ENCODE measurements at regions not wholly inside any gene's neighbourhood (a gene's known extent, or its start where the extent isn't known, plus 50 kb on each side); places are given as distances from the start of the nearest gene placed in this dataset.
A peak's percentile ranks its signal among the peaks of the same experiment; 100 is the strongest.

- H3K4me3 ChIP-seq (ENCODE audit: low read length) = no peak overlapping the region
- DNase-seq (ENCODE audit: low read depth) = peak; percentile 67
- TF ChIP-seq CTCF (conservative IDR thresholded peaks at IDR 0.05; ENCODE audit: low read depth, low read length) = no peak
Measured at GRCh38 chr15:96066852-96067495, 263.5 kb upstream of the NR2F2 start.

- TF ChIP-seq CTCF (conservative IDR thresholded peaks at IDR 0.05; ENCODE audit: low read depth, low read length) = no peak
- H3K4me3 ChIP-seq (ENCODE audit: low read length) = no peak overlapping the region
- DNase-seq (ENCODE audit: low read depth) = no peak
Measured at GRCh38 chr15:96067677-96068076, 262.8 kb upstream of the NR2F2 start.

- no peak for DNase-seq (ENCODE audit: low read depth)
- TF ChIP-seq CTCF (conservative IDR thresholded peaks at IDR 0.05; ENCODE audit: low read depth, low read length) = no peak
- H3K4me3 ChIP-seq (ENCODE audit: low read length) = no peak overlapping the region
Measured at GRCh38 chr15:96068897-96069296, 261.6 kb upstream of the NR2F2 start.

- TF ChIP-seq CTCF (conservative IDR thresholded peaks at IDR 0.05; ENCODE audit: low read depth, low read length) = no peak
- DNase-seq (ENCODE audit: low read depth) = no peak
- no peak overlapping the region for H3K4me3 ChIP-seq (ENCODE audit: low read length)
Measured at GRCh38 chr15:96070636-96071035, 259.9 kb upstream of the NR2F2 start.

- no peak for TF ChIP-seq CTCF (conservative IDR thresholded peaks at IDR 0.05; ENCODE audit: low read depth, low read length)
- H3K4me3 ChIP-seq (ENCODE audit: low read length) = no peak overlapping the region
- DNase-seq (ENCODE audit: low read depth) = no peak
Measured at GRCh38 chr15:96072821-96073220, 257.7 kb upstream of the NR2F2 start.

GRCh38 chr15:96073908-96074307 is 256.6 kb upstream of the NR2F2 start:
- no peak for TF ChIP-seq CTCF (conservative IDR thresholded peaks at IDR 0.05; ENCODE audit: low read depth, low read length)
- DNase-seq (ENCODE audit: low read depth) = no peak
- H3K4me3 ChIP-seq (ENCODE audit: low read length) = no peak overlapping the region

- no peak overlapping the region for H3K4me3 ChIP-seq (ENCODE audit: low read length)
- TF ChIP-seq CTCF (conservative IDR thresholded peaks at IDR 0.05; ENCODE audit: low read depth, low read length) = no peak
- no peak for DNase-seq (ENCODE audit: low read depth)
Measured at GRCh38 chr15:96075895-96076294, 254.6 kb upstream of the NR2F2 start.
